H1 (cell line): ENCODE measurements at regions not wholly inside any gene's neighbourhood (a gene's known extent, or its start where the extent isn't known, plus 50 kb on each side); places are given as distances from the start of the nearest gene placed in this dataset.

Source experiments
- CTCF ChIA-PET: fragments of 300-600 bp; sonication (Branson Sonifier 250); formaldehyde crosslinking; loops from one replicate; lab custom pipeline; 2021; ENCODE audit not compliant: partially characterized antibody; lab: Charles Lee
- POLR2A ChIA-PET: fragments of 300-600 bp; sonication (Branson Sonifier 250); formaldehyde crosslinking; loops from one replicate; lab custom pipeline; 2021; ENCODE audit warnings: inconsistent platforms; ENCODE audit not compliant: partially characterized antibody; lab: Charles Lee
- DNase-seq, 2 experiments: peaks; one replicate each; pipeline versions ENCODE4 v3.0.0 to v3.0.0-alpha.2; 2010 to 2022; ENCODE audit warnings: low spot score in 2 of 2, low read depth in 1 of 2, mixed read lengths in 1 of 2
- FAIRE-seq: peaks from 2 replicates; lab custom pipeline; 2011; peaks lifted over from hg19 to GRCh38; lab: Jason Lieb, UNC
- H2AFZ ChIP-seq: 2 replicates; pipeline ENCODE4 v1.8.1; 2012; ENCODE audit warnings: low read length, inconsistent platforms
- H2AK5ac ChIP-seq: 2 replicates; pipeline ENCODE4 v1.6.1; 2013; ENCODE audit warnings: low read depth, low read length
- H2BK120ac ChIP-seq: replicated peaks from 2 replicates; pipeline ENCODE3; 2013; ENCODE audit warnings: low read depth, low read length, inconsistent platforms
- H2BK12ac ChIP-seq: 2 replicates; pipeline ENCODE4 v1.6.1; 2013; ENCODE audit warnings: low read depth, low read length
- H2BK15ac ChIP-seq: 2 replicates; pipeline ENCODE4 v1.6.1; 2013; ENCODE audit warnings: low read length
- H2BK20ac ChIP-seq: 2 replicates; pipeline ENCODE4 v1.6.1; 2013; ENCODE audit warnings: low read length
- H2BK5ac ChIP-seq: 2 replicates; pipeline ENCODE4 v1.6.1; 2013; ENCODE audit warnings: low read depth, low read length
- H3K14ac ChIP-seq: 2 replicates; pipeline ENCODE4 v1.6.1; 2013; ENCODE audit warnings: inconsistent platforms; ENCODE audit not compliant: insufficient read length
- H3K18ac ChIP-seq: 2 replicates; pipeline ENCODE4 v1.6.1; 2013; ENCODE audit warnings: low read length; ENCODE audit errors: extremely low read depth
- H3K23ac ChIP-seq: 2 replicates; pipeline ENCODE4 v1.6.1; 2013; ENCODE audit warnings: inconsistent platforms; ENCODE audit not compliant: insufficient read length
- H3K23me2 ChIP-seq: 2 replicates; pipeline ENCODE4 v1.6.1; 2013; ENCODE audit warnings: low read depth, low read length
- H3K27ac ChIP-seq: 2 replicates; pipeline ENCODE4 v1.6.1; 2011; ENCODE audit warnings: low read depth, low read length, inconsistent platforms
- H3K27me3 ChIP-seq, 4 experiments: replicated peaks in 1 of 4; 1 replicate in 1 of 4; 2 replicates in 3 of 4; pipeline versions ENCODE4 v1.6.1 to v1.8.1; 2011 to 2013; ENCODE audit warnings: low read length in 3 of 4, mild to moderate bottlenecking in 3 of 4, inconsistent platforms in 2 of 4, mixed read lengths in 2 of 4, moderate library complexity in 1 of 4; ENCODE audit not compliant: control insufficient read depth in 3 of 4, insufficient read depth in 3 of 4; ENCODE audit errors: extremely low read depth in 1 of 4
- H3K36me3 ChIP-seq, 4 experiments: 2 replicates each; pipeline versions ENCODE4 v1.6.1 to v1.8.1; 2011 to 2013; ENCODE audit warnings: mild to moderate bottlenecking in 4 of 4, low read length in 3 of 4, moderate library complexity in 2 of 4, control low read depth in 1 of 4, inconsistent platforms in 1 of 4; ENCODE audit not compliant: insufficient read depth in 4 of 4, control insufficient read depth in 2 of 4
- H3K4ac ChIP-seq: replicated peaks from 2 replicates; pipeline ENCODE3; 2013; ENCODE audit warnings: low read length, low read depth, mixed read lengths, inconsistent platforms; ENCODE audit not compliant: insufficient read length
- H3K4me1 ChIP-seq, 4 experiments: replicated peaks in 1 of 4; 1 replicate in 1 of 4; 2 replicates in 3 of 4; pipeline versions ENCODE4 v1.6.1 to v1.8.1; 2011 to 2013; ENCODE audit warnings: low read length in 3 of 4, inconsistent platforms in 2 of 4, mixed read lengths in 1 of 4; ENCODE audit not compliant: insufficient read depth in 4 of 4, control insufficient read depth in 3 of 4
- H3K4me2 ChIP-seq, 2 experiments: 2 replicates each; pipeline versions ENCODE4 v1.6.1 to v1.8.1; 2011 to 2013; ENCODE audit warnings: low read depth in 2 of 2, low read length in 2 of 2, control low read depth in 1 of 2, inconsistent platforms in 1 of 2, mild to moderate bottlenecking in 1 of 2; ENCODE audit not compliant: insufficient read depth in 1 of 2
- H3K4me3 ChIP-seq, 4 experiments: fragments of 200-600, 300-600 bp in 1 of 4; sonication (generic), shearing (Covaris generic), sonication (Bioruptor Twin) in 1 of 4; 2 replicates each; pipeline versions ENCODE4 v1.5.1 to v1.8.1; 2011 to 2016; ENCODE audit warnings: low read length in 4 of 4, low read depth in 3 of 4, control low read depth in 2 of 4, inconsistent platforms in 2 of 4, mild to moderate bottlenecking in 2 of 4, mixed read lengths in 1 of 4, moderate library complexity in 1 of 4; ENCODE audit not compliant: insufficient read depth in 2 of 4; ENCODE audit errors: extremely low read depth in 1 of 4
- H3K56ac ChIP-seq: replicated peaks from 2 replicates; pipeline ENCODE3; 2013; ENCODE audit warnings: low read depth, mild to moderate bottlenecking, mixed read lengths, low read length, inconsistent platforms; ENCODE audit not compliant: insufficient read length
- H3K79me1 ChIP-seq: 2 replicates; pipeline ENCODE4 v1.6.1; 2013; ENCODE audit warnings: low read depth, low read length, control low read depth
- H3K79me2 ChIP-seq, 2 experiments: 2 replicates each; pipeline versions ENCODE4 v1.6.1 to v1.8.1; 2012 to 2013; ENCODE audit warnings: low read length in 2 of 2, mild to moderate bottlenecking in 2 of 2, inconsistent platforms in 1 of 2; ENCODE audit not compliant: insufficient read depth in 2 of 2, control insufficient read depth in 1 of 2
- H3K9ac ChIP-seq, 4 experiments: replicated peaks in 1 of 4; 1 replicate in 1 of 4; 2 replicates in 3 of 4; pipeline versions ENCODE4 v1.6.1 to v1.8.1; 2011 to 2013; ENCODE audit warnings: low read depth in 3 of 4, low read length in 3 of 4, control low read depth in 2 of 4, mild to moderate bottlenecking in 2 of 4, moderate library complexity in 2 of 4, inconsistent platforms in 1 of 4; ENCODE audit errors: extremely low read depth in 1 of 4
- H3K9me3 ChIP-seq, 2 experiments: 2 replicates each; pipeline versions ENCODE4 v1.6.1 to v1.8.1; 2012 to 2013; ENCODE audit warnings: mild to moderate bottlenecking in 2 of 2, moderate library complexity in 2 of 2, control low read depth in 1 of 2, inconsistent platforms in 1 of 2, low read depth in 1 of 2, low read length in 1 of 2, mixed read lengths in 1 of 2; ENCODE audit not compliant: insufficient read depth in 2 of 2
- H4K20me1 ChIP-seq, 2 experiments: replicated peaks in 1 of 2; 2 replicates each; pipeline versions ENCODE3 to v1.8.1; 2011 to 2013; ENCODE audit warnings: inconsistent platforms in 2 of 2, low read length in 2 of 2, mild to moderate bottlenecking in 1 of 2; ENCODE audit not compliant: insufficient read depth in 2 of 2, control insufficient read depth in 1 of 2
- H4K5ac ChIP-seq: 2 replicates; pipeline ENCODE4 v1.6.1; 2013; ENCODE audit warnings: low read length, low read depth, mixed read lengths, inconsistent platforms; ENCODE audit not compliant: insufficient read length
- H4K8ac ChIP-seq: 2 replicates; pipeline ENCODE4 v1.8.0; 2013; ENCODE audit warnings: mild to moderate bottlenecking, moderate library complexity, low read length, inconsistent platforms; ENCODE audit not compliant: insufficient read depth; ENCODE audit errors: extremely low read depth
- H4K91ac ChIP-seq: replicated peaks from 2 replicates; pipeline ENCODE3; 2013; ENCODE audit warnings: low read length, mixed read lengths, inconsistent platforms; ENCODE audit not compliant: insufficient read length
- RBBP5 ChIP-seq: IDR thresholded peaks from 2 replicates; pipeline ENCODE4 v1.7.1; 2012; ENCODE audit warnings: low read depth, mild to moderate bottlenecking, inconsistent platforms, low read length, moderate library complexity, borderline replicate concordance
- WGBS, 2 experiments: shearing (Covaris generic) in 1 of 2; methylation state at CpG; one replicate each; pipeline versions ENCODE4 v1.1.6 to v1.1.7; 2013 to 2015; ENCODE audit warnings: low lambda C conversion rate in 2 of 2, mixed read lengths in 2 of 2, inconsistent platforms in 1 of 2, low coverage in 1 of 2, missing lambda C conversion rate in 1 of 2; ENCODE audit not compliant: insufficient replicate concordance in 2 of 2, insufficient coverage in 1 of 2, insufficient read length in 1 of 2; ENCODE audit errors: extremely low coverage in 1 of 2, missing lambda C conversion rate in 1 of 2; 5-methylcytosine and 5-hydroxymethylcytosine counted together

DNA sequence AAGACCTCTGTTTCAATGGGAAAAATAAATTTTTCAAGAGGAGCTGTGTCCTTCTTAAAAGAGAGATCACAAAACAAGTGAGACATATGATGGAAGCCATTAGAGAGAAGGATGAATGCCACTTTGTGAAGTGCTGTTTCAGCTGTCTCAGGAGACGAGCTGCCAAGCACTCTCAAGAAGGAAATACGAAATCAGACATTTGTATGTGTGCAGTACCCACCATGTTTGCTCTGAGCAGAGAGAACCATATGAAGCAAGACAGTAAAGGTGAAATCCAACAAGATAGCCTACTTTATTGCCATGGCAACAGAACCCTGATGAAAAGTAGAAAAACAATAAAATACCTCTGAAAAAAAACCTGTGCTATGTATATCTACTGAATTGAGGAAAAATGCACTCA is 168.1 kb downstream of the AMY1C start:
- DNase-seq, result no peak
- H3K27ac ChIP-seq, result no peak overlapping the region
- no peak overlapping the region for H2BK15ac ChIP-seq
- no peak overlapping the region for H2AFZ ChIP-seq
- H3K23me2 ChIP-seq, result no peaks in the 10 kb centered on the region
- H3K36me3 ChIP-seq, result no peaks in the 10 kb centered on the region
- no peak overlapping the region for H3K18ac ChIP-seq
- H3K4me3 ChIP-seq, result no peak overlapping the region
- H4K8ac ChIP-seq, result no peak overlapping the region
- no peak overlapping the region for H3K56ac ChIP-seq
- no peak overlapping the region for H4K5ac ChIP-seq
- no peak overlapping the region for H3K14ac ChIP-seq
- no peak overlapping the region for H2BK5ac ChIP-seq
- no peaks in the 10 kb centered on the region for H3K27me3 ChIP-seq
- no peak overlapping the region for H3K9ac ChIP-seq
- no peak overlapping the region for H4K91ac ChIP-seq
- H3K79me2 ChIP-seq, result no peaks in the 10 kb centered on the region
- POLR2A ChIA-PET, result no interaction called here
- no peaks in the 10 kb centered on the region for H3K4me1 ChIP-seq
- H3K9me3 ChIP-seq, result no peaks in the 10 kb centered on the region
- H2BK120ac ChIP-seq, result no peak overlapping the region
- no peak overlapping the region for H2BK20ac ChIP-seq
- H3K4ac ChIP-seq, result no peak overlapping the region
- CTCF ChIA-PET, result no interaction called here
- H3K4me2 ChIP-seq, result no peak overlapping the region
- no peaks in the 10 kb centered on the region for H4K20me1 ChIP-seq
- 86% methylated on average over 2 of the region's 2 CpGs; no CpG with 5 or more reads in 1 of the 2 experiments for WGBS, 2 experiments
- no peaks in the 10 kb centered on the region for H3K79me1 ChIP-seq
- H2AK5ac ChIP-seq, result no peak overlapping the region
- FAIRE-seq, result no peak
- H3K23ac ChIP-seq, result no peak overlapping the region
- no peak for TF ChIP-seq RBBP5
- no peak overlapping the region for H2BK12ac ChIP-seq
